ENCODE measurements at regions not wholly inside any gene's neighbourhood (a gene's known extent, or its start where the extent isn't known, plus 50 kb on each side); places are given as distances from the start of the nearest gene placed in this dataset.

DNA sequence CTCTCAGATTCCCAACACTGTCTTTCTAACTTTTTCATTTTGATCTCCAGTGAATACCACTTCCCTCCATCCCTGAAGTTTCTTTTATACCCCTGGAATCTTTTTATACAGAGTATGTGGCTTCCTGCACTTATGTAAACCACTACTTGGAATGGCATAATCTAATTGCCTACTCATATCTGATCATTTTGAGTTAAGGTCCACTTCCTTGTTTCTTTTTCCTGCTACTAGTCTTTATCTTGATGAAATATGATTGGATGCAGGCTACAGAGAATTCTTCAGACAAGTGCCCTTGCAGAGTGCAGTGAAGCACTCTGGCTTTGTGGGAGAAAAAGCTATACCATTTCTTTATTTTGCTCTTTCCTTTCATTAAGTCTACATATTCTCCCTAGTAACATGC is 325.3 kb upstream of the ADAMTS5 start:
- H3K9me3 Mint-ChIP-seq: peaks cover 2 to 13% (median 9%) of the 10 kb centered on the region in 8 donors
- H3K4me1 ChIP-seq (ENCODE audit: insufficient read depth, low read length): no peaks in the 10 kb centered on the region
- H3K9me3 ChIP-seq (ENCODE audit: control insufficient read depth in 1 of 2, low read length in 2 of 2): peaks cover 0 to 2% of the 10 kb centered on the region in 2 donors
- H3K27ac ChIP-seq (ENCODE audit: low read depth, low read length): no peak overlapping the region
- no peaks in the 10 kb centered on the region for H3K4me1 Mint-ChIP-seq
- DNase-seq: no peak
- no peak overlapping the region for H3K4me3 ChIP-seq (ENCODE audit: low read length in 2 of 2)
- no peaks in the 10 kb centered on the region for H3K27me3 Mint-ChIP-seq
- H3K27ac Mint-ChIP-seq: no peak overlapping the region
- intact Hi-C loops (cut with micrococcal nuclease): no loop called here
- ChIA-PET CTCF (ENCODE audit: partially characterized antibody) (no interaction called here), POLR2A (ENCODE audit: partially characterized antibody) (no interaction called here)
- no peaks in the 10 kb centered on the region for H3K27me3 ChIP-seq (ENCODE audit: insufficient read depth, low read length)
- H3K4me3 Mint-ChIP-seq: no peak overlapping the region
- no peaks in the 10 kb centered on the region for H3K36me3 ChIP-seq (ENCODE audit: insufficient read depth, low read length)
- no peaks in the 10 kb centered on the region for H3K36me3 Mint-ChIP-seq

DNA sequence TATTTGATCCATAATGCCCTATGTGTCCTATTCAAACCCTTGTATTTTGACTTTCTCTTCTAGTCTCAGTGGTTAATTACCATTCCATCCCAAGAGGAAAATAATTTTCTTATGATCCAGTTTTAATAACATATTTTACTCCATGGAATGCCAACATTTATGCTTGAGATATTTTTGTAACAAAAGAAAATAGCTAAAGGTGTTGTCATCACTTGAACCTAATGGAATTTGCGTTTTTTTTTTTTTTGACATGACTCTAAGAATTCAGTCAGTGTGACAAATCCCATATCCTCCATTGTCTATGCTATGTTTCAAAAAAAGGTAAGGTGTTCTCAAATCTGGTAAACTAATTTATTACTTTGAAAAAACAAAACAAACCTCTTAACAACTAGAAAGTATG is 324.1 kb upstream of the ADAMTS5 start:
- Histone ChIP-seq H3K4me3 (ENCODE audit: low read length in 2 of 2) (no peak overlapping the region), H3K27me3 (ENCODE audit: insufficient read depth, low read length) (no peaks in the 10 kb centered on the region), H3K4me1 (ENCODE audit: insufficient read depth, low read length) (no peaks in the 10 kb centered on the region), H3K27ac (ENCODE audit: low read depth, low read length) (no peak overlapping the region), H3K9me3 (ENCODE audit: control insufficient read depth in 1 of 2, low read length in 2 of 2) (peaks cover 0 to 2% of the 10 kb centered on the region in 2 donors), H3K36me3 (ENCODE audit: insufficient read depth, low read length) (no peaks in the 10 kb centered on the region)
- ChIA-PET POLR2A (ENCODE audit: partially characterized antibody) (no interaction called here), CTCF (ENCODE audit: partially characterized antibody) (no interaction called here)
- no peak for DNase-seq
- H3K4me1 Mint-ChIP-seq: no peaks in the 10 kb centered on the region
- H3K27ac Mint-ChIP-seq: no peak overlapping the region
- intact Hi-C loops (cut with micrococcal nuclease): no loop called here
- no peaks in the 10 kb centered on the region for H3K36me3 Mint-ChIP-seq
- H3K4me3 Mint-ChIP-seq: no peak overlapping the region
- peaks cover 2 to 14% (median 6%) of the 10 kb centered on the region in 8 donors for H3K9me3 Mint-ChIP-seq
- no peaks in the 10 kb centered on the region for H3K27me3 Mint-ChIP-seq

DNA sequence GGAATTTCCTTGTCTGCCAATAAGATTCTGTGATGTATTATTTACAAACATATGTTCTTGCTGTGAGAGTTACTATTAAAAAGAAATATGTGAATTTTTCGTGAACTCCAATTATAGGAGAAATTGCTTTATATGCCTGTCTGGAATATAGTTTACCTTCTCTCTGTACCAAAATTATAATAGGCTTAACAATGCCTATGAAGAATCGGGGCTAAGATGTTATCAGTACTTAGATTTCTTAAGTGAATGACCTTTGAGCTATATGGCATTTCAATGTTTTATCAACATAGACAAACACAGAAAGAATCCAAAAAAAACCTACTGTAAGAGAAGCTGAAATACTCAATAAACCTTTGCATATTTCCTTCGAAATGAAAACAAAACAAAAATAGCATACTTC is 323.1 kb upstream of the ADAMTS5 start:
- Histone ChIP-seq H3K4me3 (ENCODE audit: low read length in 2 of 2) (no peak overlapping the region), H3K27ac (ENCODE audit: low read depth, low read length) (no peak overlapping the region), H3K9me3 (ENCODE audit: control insufficient read depth in 1 of 2, low read length in 2 of 2) (peaks cover 0 to 2% of the 10 kb centered on the region in 2 donors), H3K27me3 (ENCODE audit: insufficient read depth, low read length) (no peaks in the 10 kb centered on the region), H3K4me1 (ENCODE audit: insufficient read depth, low read length) (no peaks in the 10 kb centered on the region), H3K36me3 (ENCODE audit: insufficient read depth, low read length) (no peaks in the 10 kb centered on the region)
- H3K27ac Mint-ChIP-seq: no peak overlapping the region
- CTCF ChIA-PET (ENCODE audit: partially characterized antibody): no interaction called here
- POLR2A ChIA-PET (ENCODE audit: partially characterized antibody): no interaction called here
- no peak for DNase-seq
- H3K4me1 Mint-ChIP-seq: no peaks in the 10 kb centered on the region
- H3K27me3 Mint-ChIP-seq: no peaks in the 10 kb centered on the region
- H3K36me3 Mint-ChIP-seq: no peaks in the 10 kb centered on the region
- peaks cover 2 to 11% (median 4%) of the 10 kb centered on the region in 8 donors for H3K9me3 Mint-ChIP-seq
- intact Hi-C loops (cut with micrococcal nuclease): no loop called here
- H3K4me3 Mint-ChIP-seq: no peak overlapping the region

DNA sequence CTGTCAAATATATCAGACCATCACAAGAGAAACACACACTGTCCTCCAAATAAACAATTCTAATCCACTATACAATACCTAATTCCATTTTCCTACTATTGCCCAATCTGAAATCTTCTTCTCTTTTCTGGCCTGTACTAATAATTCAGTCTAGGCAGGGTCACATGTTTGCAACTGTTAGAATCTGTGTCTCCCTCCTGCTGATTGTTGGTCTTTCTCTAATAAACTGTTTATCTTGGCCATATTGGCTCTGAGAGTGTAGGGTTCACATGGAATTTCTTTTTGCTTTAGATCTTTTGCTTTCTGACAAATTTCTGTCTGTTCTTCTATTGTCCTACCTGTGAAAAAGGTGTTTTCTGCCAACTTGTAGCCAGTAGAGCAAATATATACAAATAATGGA is 319.9 kb upstream of the ADAMTS5 start:
- POLR2A ChIA-PET (ENCODE audit: partially characterized antibody): no interaction called here
- H3K9me3 Mint-ChIP-seq: peaks cover 0 to 9% (median 3%) of the 10 kb centered on the region in 8 donors

DNA sequence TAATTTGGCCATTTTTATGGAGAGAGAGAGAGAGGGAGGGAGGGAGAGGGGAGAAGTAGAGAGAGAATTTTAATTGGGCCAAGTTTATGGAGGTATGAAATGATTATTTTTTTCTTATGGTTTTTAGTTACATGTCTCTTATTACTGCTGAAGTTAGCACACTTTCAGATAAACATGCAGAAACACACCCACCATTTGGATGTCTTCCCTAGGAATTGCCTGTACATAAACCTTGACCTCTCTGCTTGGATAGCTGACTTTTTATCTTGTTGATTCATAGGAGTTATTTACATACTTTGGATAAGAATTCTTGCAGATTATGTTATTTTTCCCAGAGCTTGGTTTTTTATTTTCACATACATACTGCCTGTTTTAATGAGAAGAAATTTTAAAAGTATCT is 310.2 kb upstream of the ADAMTS5 start:
- no peaks in the 10 kb centered on the region for H3K9me3 ChIP-seq (ENCODE audit: control insufficient read depth in 1 of 2, low read length in 2 of 2)
- Mint-ChIP-seq H3K36me3 (no peaks in the 10 kb centered on the region), H3K9me3 (peaks cover 0 to 7% (median under 1%) of the 10 kb centered on the region in 8 donors), H3K4me3 (no peak overlapping the region), H3K27ac (no peak overlapping the region), H3K4me1 (no peaks in the 10 kb centered on the region), H3K27me3 (no peaks in the 10 kb centered on the region)
- intact Hi-C loops (cut with micrococcal nuclease): no loop called here
- H3K27ac ChIP-seq (ENCODE audit: low read depth, low read length): no peak overlapping the region
- H3K4me1 ChIP-seq (ENCODE audit: insufficient read depth, low read length): no peaks in the 10 kb centered on the region
- H3K27me3 ChIP-seq (ENCODE audit: insufficient read depth, low read length): no peaks in the 10 kb centered on the region
- CTCF ChIA-PET (ENCODE audit: partially characterized antibody): no interaction called here
- POLR2A ChIA-PET (ENCODE audit: partially characterized antibody): no interaction called here
- no peaks in the 10 kb centered on the region for H3K36me3 ChIP-seq (ENCODE audit: insufficient read depth, low read length)
- DNase-seq: no peak
- H3K4me3 ChIP-seq (ENCODE audit: low read length in 2 of 2): no peak overlapping the region

More for the DNA sequence above, 319.9 kb upstream of the ADAMTS5 start:
- no peaks in the 10 kb centered on the region for H3K36me3 ChIP-seq (ENCODE audit: insufficient read depth, low read length)
- H3K4me3 Mint-ChIP-seq: no peak overlapping the region
- CTCF ChIA-PET (ENCODE audit: partially characterized antibody): no interaction called here
- no peaks in the 10 kb centered on the region for H3K27me3 Mint-ChIP-seq
- no peaks in the 10 kb centered on the region for H3K4me1 ChIP-seq (ENCODE audit: insufficient read depth, low read length)
- no peak overlapping the region for H3K4me3 ChIP-seq (ENCODE audit: low read length in 2 of 2)
- H3K4me1 Mint-ChIP-seq: no peaks in the 10 kb centered on the region
- intact Hi-C loops (cut with micrococcal nuclease): no loop called here
- no peaks in the 10 kb centered on the region for H3K9me3 ChIP-seq (ENCODE audit: control insufficient read depth in 1 of 2, low read length in 2 of 2)
- no peaks in the 10 kb centered on the region for H3K27me3 ChIP-seq (ENCODE audit: insufficient read depth, low read length)
- H3K27ac Mint-ChIP-seq: no peak overlapping the region
- no peaks in the 10 kb centered on the region for H3K36me3 Mint-ChIP-seq
- no peak for DNase-seq
- no peak overlapping the region for H3K27ac ChIP-seq (ENCODE audit: low read depth, low read length)

DNA sequence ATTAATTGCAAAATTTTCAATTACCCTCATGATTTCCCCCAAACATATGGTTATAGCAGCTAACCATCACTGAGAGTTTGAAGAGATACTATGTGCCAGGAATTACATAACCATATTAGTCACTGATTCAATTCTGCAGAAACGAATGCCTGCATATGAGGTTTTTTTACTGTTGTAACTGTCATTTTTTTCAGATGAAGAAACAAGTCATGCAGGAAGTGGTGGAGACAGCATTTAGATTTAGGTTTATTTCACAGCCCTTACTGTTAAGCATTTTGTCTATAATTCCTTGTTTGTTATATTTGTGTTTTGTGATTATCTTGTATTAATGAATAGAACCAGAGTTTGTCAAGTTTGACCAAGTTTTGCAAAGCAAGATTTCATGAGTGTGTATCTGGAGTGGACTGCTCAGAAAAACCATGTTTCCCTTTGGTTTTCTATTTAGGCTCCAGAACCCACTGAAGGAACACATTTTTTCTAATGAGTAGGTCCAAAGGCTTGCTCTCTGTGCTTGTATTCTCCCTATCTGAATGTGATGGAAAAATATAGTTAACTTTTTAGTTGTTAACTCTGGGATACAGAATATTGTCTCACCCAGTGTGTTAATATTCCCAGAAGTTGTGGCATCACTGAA is 308.5 kb upstream of the ADAMTS5 start:
- Mint-ChIP-seq H3K4me3 (no peak overlapping the region), H3K36me3 (no peaks in the 10 kb centered on the region), H3K27me3 (no peaks in the 10 kb centered on the region), H3K9me3 (peaks cover 0 to 3% (median 0%) of the 10 kb centered on the region in 8 donors), H3K4me1 (no peaks in the 10 kb centered on the region), H3K27ac (no peak overlapping the region)
- CTCF ChIA-PET (ENCODE audit: partially characterized antibody): no interaction called here
- intact Hi-C loops (cut with micrococcal nuclease): no loop called here
- H3K4me3 ChIP-seq (ENCODE audit: low read length in 2 of 2): no peak overlapping the region
- no peak overlapping the region for H3K27ac ChIP-seq (ENCODE audit: low read depth, low read length)
- no peak for DNase-seq
- no peaks in the 10 kb centered on the region for H3K9me3 ChIP-seq (ENCODE audit: control insufficient read depth in 1 of 2, low read length in 2 of 2)
- no peaks in the 10 kb centered on the region for H3K36me3 ChIP-seq (ENCODE audit: insufficient read depth, low read length)
- no peaks in the 10 kb centered on the region for H3K27me3 ChIP-seq (ENCODE audit: insufficient read depth, low read length)
- POLR2A ChIA-PET (ENCODE audit: partially characterized antibody): no interaction called here
- H3K4me1 ChIP-seq (ENCODE audit: insufficient read depth, low read length): no peaks in the 10 kb centered on the region

DNA sequence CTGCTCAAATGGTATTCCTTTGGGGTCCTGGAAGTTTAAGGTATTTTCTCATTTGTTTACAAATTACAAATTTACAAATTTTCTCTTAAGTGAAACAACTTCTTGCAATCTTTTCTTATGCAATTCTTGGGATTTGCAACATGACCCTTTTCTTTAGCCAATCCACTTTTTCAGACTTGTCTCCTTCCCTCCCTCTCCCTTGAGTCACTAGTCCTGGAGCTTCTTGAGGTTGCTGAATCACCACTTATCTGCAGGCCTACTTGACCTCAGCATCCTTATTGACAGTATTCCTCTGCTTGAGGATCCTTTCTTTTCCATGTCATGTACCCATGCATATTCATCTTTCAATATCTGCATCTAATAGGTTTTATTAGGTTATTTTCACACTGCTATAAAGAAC is 302.8 kb upstream of the ADAMTS5 start:
- POLR2A ChIA-PET (ENCODE audit: partially characterized antibody): no interaction called here
- no peak for DNase-seq
- Mint-ChIP-seq H3K27ac (no peak overlapping the region), H3K9me3 (peaks cover 0 to 5% (median 0%) of the 10 kb centered on the region in 8 donors), H3K36me3 (no peaks in the 10 kb centered on the region), H3K4me1 (no peaks in the 10 kb centered on the region), H3K27me3 (no peaks in the 10 kb centered on the region), H3K4me3 (no peak overlapping the region)
- Histone ChIP-seq H3K27me3 (ENCODE audit: insufficient read depth, low read length) (no peaks in the 10 kb centered on the region), H3K4me3 (ENCODE audit: low read length in 2 of 2) (no peak overlapping the region), H3K36me3 (ENCODE audit: insufficient read depth, low read length) (no peaks in the 10 kb centered on the region), H3K27ac (ENCODE audit: low read depth, low read length) (no peak overlapping the region), H3K9me3 (ENCODE audit: control insufficient read depth in 1 of 2, low read length in 2 of 2) (no peaks in the 10 kb centered on the region), H3K4me1 (ENCODE audit: insufficient read depth, low read length) (no peaks in the 10 kb centered on the region)
- intact Hi-C loops (cut with micrococcal nuclease): no loop called here
- CTCF ChIA-PET (ENCODE audit: partially characterized antibody): no interaction called here

DNA sequence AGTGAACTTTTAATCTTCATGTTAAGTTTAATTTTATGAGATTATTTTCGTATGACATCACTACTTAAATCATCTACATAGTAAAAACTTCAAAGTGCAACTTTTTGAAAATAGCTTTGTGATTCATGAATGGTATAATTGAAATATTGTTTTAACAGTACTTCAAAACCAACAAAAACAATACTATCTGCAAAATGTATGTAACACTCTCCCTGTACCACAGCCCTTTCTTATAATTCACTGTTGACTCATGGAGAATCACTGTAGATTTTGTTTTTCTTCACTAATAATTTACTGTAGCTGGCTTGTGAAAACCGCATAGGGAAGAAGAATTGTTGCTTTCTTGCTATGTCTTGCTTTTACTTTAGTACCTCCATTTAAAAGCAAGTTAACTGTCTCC is 301.4 kb upstream of the ADAMTS5 start:
- Histone ChIP-seq H3K4me3 (ENCODE audit: low read length in 2 of 2) (no peak overlapping the region), H3K27me3 (ENCODE audit: insufficient read depth, low read length) (no peaks in the 10 kb centered on the region), H3K9me3 (ENCODE audit: control insufficient read depth in 1 of 2, low read length in 2 of 2) (no peaks in the 10 kb centered on the region), H3K36me3 (ENCODE audit: insufficient read depth, low read length) (no peaks in the 10 kb centered on the region), H3K4me1 (ENCODE audit: insufficient read depth, low read length) (no peaks in the 10 kb centered on the region), H3K27ac (ENCODE audit: low read depth, low read length) (no peak overlapping the region)
- Mint-ChIP-seq H3K9me3 (peaks cover 0 to 7% (median under 1%) of the 10 kb centered on the region in 8 donors), H3K27ac (no peak overlapping the region), H3K27me3 (no peaks in the 10 kb centered on the region), H3K4me3 (no peak overlapping the region), H3K4me1 (no peaks in the 10 kb centered on the region), H3K36me3 (no peaks in the 10 kb centered on the region)
- POLR2A ChIA-PET (ENCODE audit: partially characterized antibody): no interaction called here
- intact Hi-C loops (cut with micrococcal nuclease): no loop called here
- DNase-seq: no peak
- CTCF ChIA-PET (ENCODE audit: partially characterized antibody): no interaction called here

All from CD4-positive, alpha-beta memory T cell (primary cell).